Ecto neural progenitor cell (in vitro differentiated cells): ENCODE measurements at regions not wholly inside any gene's neighbourhood (a gene's known extent, or its start where the extent isn't known, plus 50 kb on each side); places are given as distances from the start of the nearest gene placed in this dataset.
A peak's percentile ranks its signal among the peaks of the same experiment; 100 is the strongest.
"Not testable (repeated sequence)": the region's sequence is repeated elsewhere in the genome, so short reads cannot be mapped to it uniquely, and the experiment has no call there.

Source experiments
- DNase-seq: peaks from one replicate; pipeline ENCODE4 v3.0.0-alpha.2; 2018; ENCODE audit warnings: low spot score

- DNase-seq = no peak
Measured at GRCh38 chr3:30300809-30301208, 305.6 kb upstream of the TGFBR2 start.

- DNase-seq = no peak
Measured at GRCh38 chr3:30302027-30302426, 304.4 kb upstream of the TGFBR2 start.

- no peak for DNase-seq
Measured at GRCh38 chr3:30303770-30304169, 302.6 kb upstream of the TGFBR2 start.

DNA sequence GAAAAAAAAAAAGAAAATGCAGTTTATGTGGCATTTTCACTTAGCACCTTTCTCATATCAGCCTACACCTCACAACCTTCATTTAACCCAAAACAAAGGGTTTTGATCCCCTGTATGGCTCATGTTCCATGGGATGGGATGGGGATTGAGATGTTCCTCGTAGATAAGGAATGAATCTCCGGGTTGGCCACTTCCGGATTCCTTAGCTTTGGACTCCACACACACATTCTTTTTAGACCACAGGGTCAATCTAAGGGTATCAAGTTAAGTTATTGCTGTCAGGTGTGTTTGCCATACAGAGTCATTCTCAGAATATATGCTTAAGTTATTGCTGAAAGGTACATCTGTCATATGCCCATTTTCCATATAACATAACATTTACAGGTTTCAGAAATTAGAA, 301.4 kb upstream of the TGFBR2 start:
- DNase-seq = no peak

DNA sequence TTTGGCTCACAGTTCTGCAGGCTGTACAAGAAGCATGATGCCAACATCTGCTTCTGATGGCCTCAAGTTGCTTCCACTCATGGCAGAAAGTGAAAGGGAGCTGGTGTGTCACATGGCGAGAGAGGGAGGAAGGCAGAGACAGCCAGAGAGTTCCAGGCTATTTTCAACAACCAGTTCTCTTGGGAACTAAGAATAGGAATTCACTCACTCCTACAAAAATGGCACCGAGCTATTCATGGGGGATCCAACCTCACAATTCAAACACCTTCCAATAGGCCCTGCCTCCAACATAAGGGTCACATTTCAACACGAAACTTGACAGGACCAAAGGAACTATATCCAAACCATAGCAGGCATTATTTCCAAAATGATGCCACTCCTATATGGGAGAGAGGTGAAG, 299.5 kb upstream of the TGFBR2 start:
- DNase-seq = no peak

- DNase-seq = no peak
Measured at GRCh38 chr3:30307372-30307950, 298.9 kb upstream of the TGFBR2 start.

DNA sequence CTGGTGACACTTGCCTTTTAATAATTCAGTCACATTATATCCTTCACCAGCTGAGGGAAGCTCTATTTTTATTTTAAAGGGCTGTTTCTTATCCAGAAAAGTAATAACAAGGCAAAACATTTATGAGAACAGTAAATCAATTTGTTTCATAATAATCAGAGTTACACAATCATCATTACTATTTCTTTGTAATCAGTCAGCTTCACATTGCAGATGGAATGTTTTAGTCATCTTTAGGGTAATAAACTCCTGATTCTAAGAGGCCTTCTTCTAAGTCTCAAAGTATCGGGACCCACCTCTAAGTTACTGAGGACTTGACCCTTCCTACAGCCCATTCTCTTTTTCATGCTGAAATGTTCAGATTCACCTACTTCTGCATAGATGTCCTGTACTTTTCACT, 298.3 kb upstream of the TGFBR2 start:
- DNase-seq = no peak

- no peak for DNase-seq
Measured at GRCh38 chr3:30309961-30310954, 296.1 kb upstream of the TGFBR2 start.

DNA sequence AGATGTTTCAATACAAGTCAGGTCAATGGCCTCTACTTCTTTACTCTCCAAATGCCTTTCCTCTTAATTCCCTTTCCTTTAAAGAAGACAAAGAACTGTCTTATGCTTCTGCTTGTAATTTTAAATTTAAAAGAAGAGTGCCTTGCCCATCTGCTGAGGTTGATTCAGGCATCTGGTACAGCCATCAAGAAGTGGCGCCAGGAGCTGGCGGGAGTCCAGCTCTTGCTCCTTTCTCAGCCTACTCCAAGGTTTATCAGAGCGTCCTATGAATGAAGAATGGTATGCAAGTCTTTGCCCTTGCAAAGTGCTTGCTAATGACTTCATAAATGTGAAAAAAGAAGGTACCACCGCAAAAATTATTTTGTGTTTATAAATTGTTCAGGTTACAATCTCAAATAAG, 294.6 kb upstream of the TGFBR2 start:
- DNase-seq = no peak

GRCh38 chr3:30313840-30314239, 292.6 kb upstream of the TGFBR2 start:
- DNase-seq = no peak

DNA sequence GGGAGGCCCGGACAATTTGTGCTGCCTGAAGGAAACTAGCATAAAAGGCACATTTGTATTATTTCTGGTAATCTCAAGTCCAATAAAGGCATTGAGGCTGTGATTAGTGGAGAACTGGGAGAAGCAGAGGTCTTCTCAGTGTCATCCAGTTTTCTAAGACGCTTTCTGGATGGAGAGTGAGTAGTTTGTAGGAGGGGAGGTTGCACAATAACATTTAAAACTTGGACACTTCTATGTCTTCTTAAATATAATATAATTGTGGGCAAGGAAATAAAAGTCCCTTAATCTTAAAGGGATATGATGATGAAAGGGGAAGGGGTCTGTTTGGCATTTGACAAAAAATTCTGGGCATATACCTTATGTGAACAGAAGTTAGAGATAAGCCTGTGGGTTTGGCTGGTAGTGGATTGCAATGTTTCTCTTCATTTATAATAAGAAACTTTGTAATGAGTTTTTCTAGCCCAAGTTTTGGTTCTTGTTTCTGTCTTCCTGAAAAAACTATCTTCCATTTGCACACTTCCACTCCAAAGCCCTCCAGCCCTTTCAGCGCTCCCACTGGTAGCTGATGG, 291.6 kb upstream of the TGFBR2 start:
- DNase-seq = no peak

- no peak for DNase-seq
Measured at GRCh38 chr3:30315447-30315846, 291.0 kb upstream of the TGFBR2 start.

GRCh38 chr3:30317561-30317960, 288.8 kb upstream of the TGFBR2 start:
- DNase-seq = no peak

GRCh38 chr3:30318110-30318509, 288.3 kb upstream of the TGFBR2 start:
- DNase-seq = no peak

DNA sequence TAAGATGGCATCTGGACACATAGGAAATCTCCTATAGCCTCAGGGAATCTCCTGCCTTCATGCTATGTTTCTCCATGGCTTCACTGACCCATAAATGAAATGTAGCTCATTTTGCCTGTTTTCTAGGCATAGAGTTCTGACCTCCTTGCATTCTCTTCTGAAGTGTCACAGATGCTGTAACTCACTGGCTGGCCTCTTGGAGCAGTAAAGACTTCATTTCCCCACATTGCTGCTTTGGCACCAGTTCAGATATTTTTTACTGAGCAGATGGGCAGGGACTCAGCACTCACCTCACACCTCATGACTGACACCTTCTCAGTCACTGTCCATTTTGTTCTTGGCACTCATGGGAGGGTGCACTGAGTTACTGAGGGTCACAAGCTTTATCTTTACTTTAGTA, 286.7 kb upstream of the TGFBR2 start:
- peak; percentile 44 for DNase-seq

DNA sequence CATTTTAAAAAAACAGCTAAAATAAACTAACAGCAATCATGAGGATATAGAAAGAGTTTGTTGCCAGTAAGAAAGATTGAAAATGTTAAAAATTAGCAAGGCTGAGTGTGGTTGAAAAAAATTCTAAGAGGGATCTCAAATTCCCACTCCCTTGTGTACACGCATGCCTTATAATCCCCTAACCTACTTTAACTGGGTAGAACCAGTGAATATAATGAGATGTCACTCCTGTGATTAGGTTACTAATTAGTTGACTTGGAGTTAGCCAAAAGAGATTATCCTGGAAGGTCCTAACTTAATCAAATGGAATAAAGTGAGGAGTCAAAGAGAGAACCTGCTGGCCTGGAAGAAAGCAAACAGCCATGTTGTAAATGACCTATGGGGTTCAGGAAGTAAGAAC, 286.0 kb upstream of the TGFBR2 start:
- no peak for DNase-seq

DNA sequence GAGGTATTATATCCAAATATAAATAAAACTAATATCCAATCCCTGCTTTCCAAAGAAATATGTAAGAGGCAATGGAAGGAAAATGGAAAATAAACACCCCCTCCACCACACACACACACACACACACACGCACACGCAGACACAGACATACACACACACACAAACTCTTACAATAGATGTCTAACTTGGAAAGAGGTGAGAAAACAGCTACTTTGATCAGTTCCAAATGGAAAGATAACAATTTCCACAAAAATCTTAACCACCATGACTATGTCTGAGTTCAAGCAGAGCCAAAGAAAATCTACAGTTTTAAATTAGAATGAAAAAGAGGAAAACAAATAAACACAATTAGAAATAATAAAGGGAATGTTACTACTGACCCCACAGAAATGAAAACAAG, 285.3 kb upstream of the TGFBR2 start:
- DNase-seq = no peak

- not testable (repeated sequence) for DNase-seq
Measured at GRCh38 chr3:30323649-30324048, 282.8 kb upstream of the TGFBR2 start.

GRCh38 chr3:30324587-30324986, 281.8 kb upstream of the TGFBR2 start:
- no peak for DNase-seq

DNA sequence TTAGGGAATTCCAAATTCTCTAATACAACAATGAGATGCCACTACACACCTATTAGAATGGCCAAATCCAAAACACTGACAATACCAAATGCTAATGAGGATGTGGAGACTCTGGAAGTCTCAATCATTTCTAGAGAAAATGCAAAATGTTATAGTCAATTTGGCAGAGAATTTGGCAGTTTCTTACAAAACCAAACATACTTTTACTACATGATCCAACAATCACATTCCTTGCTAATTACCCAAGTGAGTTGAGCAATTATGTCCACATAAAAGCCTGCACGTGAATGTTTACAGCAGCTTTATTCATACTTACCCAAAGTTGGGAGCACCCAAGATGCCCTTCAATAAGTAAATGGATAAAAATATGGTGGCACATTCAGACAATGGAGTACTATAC, 278.4 kb upstream of the TGFBR2 start:
- not testable (repeated sequence) for DNase-seq

GRCh38 chr3:30328935-30329334, 277.5 kb upstream of the TGFBR2 start:
- DNase-seq = not testable (repeated sequence)

DNA sequence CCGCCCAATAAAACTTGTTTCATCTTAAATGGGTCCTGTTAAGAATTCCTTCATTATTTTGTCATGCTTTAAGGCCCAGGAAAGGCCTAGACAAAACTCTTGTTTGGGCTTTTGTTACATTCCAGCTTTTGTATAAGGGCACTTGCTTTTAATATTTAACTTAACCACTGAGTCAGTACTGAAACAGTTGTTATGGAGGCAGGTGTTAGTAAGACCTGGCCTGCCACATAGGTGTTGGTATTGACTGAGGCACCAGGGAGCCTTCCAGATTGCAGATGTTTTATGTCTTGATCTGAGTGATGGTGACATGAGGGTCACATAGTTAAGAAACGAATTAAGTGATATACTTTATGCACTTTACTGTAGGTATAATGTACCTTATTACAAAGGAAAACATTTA, 274.9 kb upstream of the TGFBR2 start:
- DNase-seq = no peak
